Duodenal mucosa (tissue), 2 donors: ENCODE measurements at regions not wholly inside any gene's neighbourhood (a gene's known extent, or its start where the extent isn't known, plus 50 kb on each side); places are given as distances from the start of the nearest gene placed in this dataset.

Source experiments
- H3K27ac ChIP-seq: one replicate; pipeline ENCODE4 v1.7.0; 2013; ENCODE audit warnings: low read depth, low read length
- H3K27me3 ChIP-seq, 2 donors: one replicate each; pipeline ENCODE4 v1.7.0; 2013; ENCODE audit warnings: low read length in 2 of 2, control low read depth in 1 of 2; ENCODE audit not compliant: insufficient read depth in 2 of 2, control insufficient read depth in 1 of 2
- H3K36me3 ChIP-seq, 2 donors: one replicate each; pipeline ENCODE4 v1.7.0; 2013; ENCODE audit warnings: low read length in 2 of 2, control low read depth in 1 of 2; ENCODE audit not compliant: insufficient read depth in 2 of 2, control insufficient read depth in 1 of 2
- H3K4me1 ChIP-seq, 2 donors: one replicate each; pipeline ENCODE4 v1.7.0; 2013; ENCODE audit warnings: low read length in 2 of 2, control low read depth in 1 of 2; ENCODE audit not compliant: insufficient read depth in 2 of 2, control insufficient read depth in 1 of 2
- H3K4me3 ChIP-seq, 2 donors: one replicate each; pipeline ENCODE4 v1.7.0; 2013; ENCODE audit warnings: low read length in 2 of 2, low read depth in 1 of 2
- H3K9ac ChIP-seq, 2 donors: one replicate each; pipeline ENCODE4 v1.7.0; 2013; ENCODE audit warnings: low read length in 2 of 2, low read depth in 1 of 2
- H3K9me3 ChIP-seq, 2 donors: one replicate each; pipeline ENCODE4 v1.7.0; 2013; ENCODE audit warnings: low read length in 2 of 2, control low read depth in 1 of 2; ENCODE audit not compliant: control insufficient read depth in 1 of 2

- Histone ChIP-seq H3K9me3 (no peaks in the 10 kb centered on the region), H3K27ac (no peak overlapping the region), H3K27me3 (peaks cover 0 to 3% of the 10 kb centered on the region in 2 donors), H3K4me1 (no peaks in the 10 kb centered on the region), H3K4me3 (no peak overlapping the region), H3K36me3 (no peaks in the 10 kb centered on the region), H3K9ac (no peak overlapping the region)
These were observed 337.4 kb upstream of the PODXL start for GRCh38 chr7:131893631-131894340.

- Histone ChIP-seq H3K4me3 (no peak overlapping the region), H3K9me3 (peaks cover 0 to 3% of the 10 kb centered on the region in 2 donors)
These were observed 333.7 kb upstream of the PODXL start for GRCh38 chr7:131890176-131890575.

GRCh38 chr7:131889572-131890150, 333.2 kb upstream of the PODXL start:
- no peaks in the 10 kb centered on the region for H3K36me3 ChIP-seq
- H3K9ac ChIP-seq = no peak overlapping the region
- no peak overlapping the region for H3K4me3 ChIP-seq
- no peaks in the 10 kb centered on the region for H3K4me1 ChIP-seq
- H3K27ac ChIP-seq = no peak overlapping the region
- peaks cover 0 to 3% of the 10 kb centered on the region in 2 donors for H3K27me3 ChIP-seq
- H3K9me3 ChIP-seq = peaks cover 0 to 3% of the 10 kb centered on the region in 2 donors

More at GRCh38 chr7:131890176-131890575, 333.7 kb upstream of the PODXL start:
- Histone ChIP-seq H3K36me3 (no peaks in the 10 kb centered on the region), H3K4me1 (no peaks in the 10 kb centered on the region), H3K9ac (no peak overlapping the region), H3K27ac (no peak overlapping the region), H3K27me3 (peaks cover 0 to 3% of the 10 kb centered on the region in 2 donors)

GRCh38 chr7:131883769-131884168, 327.3 kb upstream of the PODXL start:
- Histone ChIP-seq H3K9me3 (peaks cover 0 to 3% of the 10 kb centered on the region in 2 donors), H3K4me1 (no peaks in the 10 kb centered on the region), H3K9ac (no peak overlapping the region), H3K36me3 (no peaks in the 10 kb centered on the region), H3K4me3 (no peak overlapping the region), H3K27me3 (no peaks in the 10 kb centered on the region), H3K27ac (no peak overlapping the region)

- H3K9ac ChIP-seq = no peak overlapping the region
- no peak overlapping the region for H3K27ac ChIP-seq
- no peaks in the 10 kb centered on the region for H3K4me1 ChIP-seq
- peaks cover 0 to 3% of the 10 kb centered on the region in 2 donors for H3K9me3 ChIP-seq
- H3K36me3 ChIP-seq = no peaks in the 10 kb centered on the region
- no peaks in the 10 kb centered on the region for H3K27me3 ChIP-seq
- no peak overlapping the region for H3K4me3 ChIP-seq
These were observed 326.8 kb upstream of the PODXL start for GRCh38 chr7:131883196-131883595.

- Histone ChIP-seq H3K27ac (no peak overlapping the region), H3K9me3 (peaks cover 0 to 3% of the 10 kb centered on the region in 2 donors), H3K4me1 (no peaks in the 10 kb centered on the region), H3K9ac (no peak overlapping the region), H3K36me3 (no peaks in the 10 kb centered on the region), H3K4me3 (no peak overlapping the region), H3K27me3 (no peaks in the 10 kb centered on the region)
These were observed 325.9 kb upstream of the PODXL start for GRCh38 chr7:131882321-131882720.

GRCh38 chr7:131880078-131880477, 323.6 kb upstream of the PODXL start:
- no peaks in the 10 kb centered on the region for H3K36me3 ChIP-seq
- H3K9me3 ChIP-seq = no peaks in the 10 kb centered on the region
- no peak overlapping the region for H3K27ac ChIP-seq
- no peak overlapping the region for H3K9ac ChIP-seq
- H3K27me3 ChIP-seq = no peaks in the 10 kb centered on the region
- no peak overlapping the region for H3K4me3 ChIP-seq
- H3K4me1 ChIP-seq = no peaks in the 10 kb centered on the region

- Histone ChIP-seq H3K9ac (no peak overlapping the region), H3K27ac (no peak overlapping the region), H3K27me3 (no peaks in the 10 kb centered on the region), H3K4me3 (no peak overlapping the region), H3K36me3 (no peaks in the 10 kb centered on the region), H3K9me3 (no peaks in the 10 kb centered on the region), H3K4me1 (no peaks in the 10 kb centered on the region)
These were observed 323.0 kb upstream of the PODXL start for GRCh38 chr7:131879424-131879823.

- no peak overlapping the region for H3K9ac ChIP-seq
- H3K27me3 ChIP-seq = no peaks in the 10 kb centered on the region
These were observed 322.3 kb upstream of the PODXL start for GRCh38 chr7:131878777-131879176.

GRCh38 chr7:131873581-131873980, 317.2 kb upstream of the PODXL start:
- Histone ChIP-seq H3K27ac (no peak overlapping the region), H3K9me3 (no peaks in the 10 kb centered on the region), H3K4me3 (no peak overlapping the region), H3K4me1 (no peaks in the 10 kb centered on the region), H3K9ac (no peak overlapping the region), H3K36me3 (no peaks in the 10 kb centered on the region), H3K27me3 (no peaks in the 10 kb centered on the region)

More at GRCh38 chr7:131878777-131879176, 322.3 kb upstream of the PODXL start:
- Histone ChIP-seq H3K4me1 (no peaks in the 10 kb centered on the region), H3K36me3 (no peaks in the 10 kb centered on the region), H3K27ac (no peak overlapping the region), H3K4me3 (no peak overlapping the region), H3K9me3 (no peaks in the 10 kb centered on the region)
